AG20443 (cell line): ENCODE measurements at regions not wholly inside any gene's neighbourhood (a gene's known extent, or its start where the extent isn't known, plus 50 kb on each side); places are given as distances from the start of the nearest gene placed in this dataset.
"Not testable (repeated sequence)": the region's sequence is repeated elsewhere in the genome, so short reads cannot be mapped to it uniquely, and the experiment has no call there.

ENCODE experiments used
- DNase-seq: peaks from one replicate; pipeline ENCODE4 v3.0.0; 2012; ENCODE audit warnings: low spot score, mixed read lengths

DNA sequence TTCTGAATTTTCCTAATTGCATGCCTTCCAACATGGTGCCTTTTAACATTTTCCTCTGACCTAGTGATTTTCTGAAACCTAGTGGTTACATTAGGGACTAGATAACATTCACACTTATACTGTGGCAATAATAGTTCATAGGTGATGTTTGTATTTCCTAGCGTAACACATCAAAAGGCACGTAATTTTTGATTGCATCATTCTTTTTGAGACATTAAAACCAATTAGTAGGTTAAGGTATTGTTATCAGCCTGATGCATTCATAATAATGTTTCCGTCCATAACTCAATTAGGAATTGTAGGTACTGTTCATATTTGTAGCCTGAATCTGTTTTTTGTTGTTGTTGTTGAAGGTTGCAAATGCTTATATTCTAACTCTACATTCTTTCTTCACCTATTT is 192.4 kb downstream of the ANXA1 start:
- no peak for DNase-seq

- DNase-seq: no peak
These were observed 195.5 kb downstream of the ANXA1 start for GRCh38 chr9:73347123-73347522.

- DNase-seq: no peak
These were observed 196.1 kb downstream of the ANXA1 start for GRCh38 chr9:73347720-73348119.

- DNase-seq: no peak
These were observed 196.8 kb downstream of the ANXA1 start for GRCh38 chr9:73348471-73348870.

DNA sequence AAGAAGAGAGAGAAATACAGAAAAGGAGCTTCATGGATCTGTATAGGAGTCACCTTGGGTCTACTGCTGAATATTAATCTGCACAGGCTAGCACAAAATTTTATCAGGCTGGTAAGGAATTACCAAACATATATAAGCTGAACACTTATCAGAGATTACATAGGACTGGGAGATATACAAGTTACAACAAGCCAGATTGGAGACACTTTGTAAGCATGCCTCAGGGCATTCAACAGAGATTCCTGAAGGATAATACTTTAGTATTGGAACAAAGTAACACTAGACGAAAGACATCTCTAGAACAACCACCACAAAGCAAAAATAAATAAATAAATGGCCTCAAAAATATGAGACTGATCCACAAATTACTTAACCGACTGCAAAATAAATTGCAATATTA is 197.8 kb downstream of the ANXA1 start:
- DNase-seq: no peak

DNA sequence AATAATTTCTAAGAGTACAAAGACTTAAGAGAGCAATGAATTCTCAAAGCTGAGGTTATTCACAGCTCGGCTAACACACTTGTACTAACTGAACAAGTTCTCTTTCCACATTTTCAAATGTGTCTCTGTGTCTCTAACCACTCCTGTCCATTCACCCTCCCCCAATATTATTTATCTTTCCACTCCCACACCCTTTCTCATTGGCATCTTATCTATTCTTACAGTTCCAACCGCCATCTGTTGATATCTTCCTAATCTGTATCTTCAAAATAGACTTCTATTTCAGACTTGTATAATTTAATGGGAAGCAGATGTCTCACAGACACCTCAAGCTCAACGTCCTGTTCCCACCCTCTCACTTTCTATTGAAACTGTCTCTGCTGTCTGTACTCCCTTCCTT is 205.9 kb downstream of the ANXA1 start:
- DNase-seq: no peak

GRCh38 chr9:73370053-73370452 is 218.4 kb downstream of the ANXA1 start:
- DNase-seq: no peak

GRCh38 chr9:73371801-73372200 is 220.1 kb downstream of the ANXA1 start:
- DNase-seq: no peak

GRCh38 chr9:73380411-73380810 is 228.7 kb downstream of the ANXA1 start:
- DNase-seq: no peak

DNA sequence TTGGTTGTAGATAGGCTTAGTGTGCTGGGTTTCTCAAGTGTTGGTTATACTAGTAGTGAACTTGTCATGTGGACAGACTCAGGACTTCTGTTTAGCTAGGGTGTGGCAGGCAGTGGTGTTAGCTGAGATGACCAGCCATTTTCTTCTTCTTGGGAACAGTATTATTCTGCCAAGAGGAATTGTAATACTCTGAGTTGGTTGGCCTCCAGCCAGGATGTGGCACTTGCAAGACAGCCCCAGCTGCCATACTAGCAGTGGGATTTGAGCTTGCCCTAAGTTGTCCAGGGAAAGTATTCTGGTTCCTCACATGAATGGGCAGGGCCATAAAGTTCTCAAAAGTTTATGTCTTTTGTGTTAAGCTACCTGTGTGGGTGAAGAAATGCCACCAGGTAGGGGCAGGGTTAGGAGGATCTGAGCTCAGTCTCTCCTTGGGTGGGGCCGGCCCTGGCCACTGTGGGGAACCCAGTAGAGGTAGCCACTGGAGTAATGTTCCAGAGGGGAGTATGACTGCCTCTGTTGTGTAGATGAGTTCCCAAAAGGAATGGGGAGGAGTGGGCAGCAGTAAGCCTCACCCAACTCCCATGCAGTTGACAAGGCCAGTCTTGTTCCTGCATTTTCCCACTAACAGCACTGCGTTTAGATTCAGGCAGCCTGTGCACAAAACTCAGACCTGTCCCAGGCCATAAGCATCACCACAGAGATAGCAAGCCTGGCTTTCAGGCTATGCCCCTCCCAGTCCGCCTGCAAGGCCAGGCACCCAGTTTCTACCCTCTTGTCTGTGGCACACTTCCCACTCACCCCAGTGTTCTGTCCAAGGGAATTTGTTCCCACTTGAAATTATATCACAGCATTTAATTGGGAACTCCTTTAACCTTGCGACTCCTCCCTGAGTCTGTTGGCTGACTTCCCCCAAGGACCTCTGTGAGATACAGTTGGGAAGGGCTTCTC is 250.7 kb downstream of the ANXA1 start:
- no peak for DNase-seq

- DNase-seq: no peak
These were observed 259.8 kb downstream of the ANXA1 start for GRCh38 chr9:73411494-73411893.

DNA sequence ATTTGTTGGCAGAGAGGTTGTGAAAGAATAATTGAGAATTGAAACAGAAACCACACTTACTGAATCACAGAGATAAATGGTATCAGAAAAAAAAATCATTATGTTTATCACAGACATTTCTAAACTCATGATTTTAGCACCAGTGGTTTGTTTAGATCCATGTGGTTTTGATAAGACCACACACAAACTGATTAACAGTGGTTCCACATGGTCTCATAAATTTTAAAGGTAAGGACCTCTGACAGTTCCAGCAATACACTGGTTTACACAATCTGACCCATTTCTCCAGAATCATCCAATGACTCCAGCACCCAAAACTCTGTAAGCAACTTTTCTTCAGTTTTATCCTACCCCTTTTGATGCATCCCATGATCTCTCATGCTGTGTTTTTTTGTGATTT is 261.2 kb downstream of the ANXA1 start:
- DNase-seq: no peak

GRCh38 chr9:73423891-73424290 is 272.2 kb downstream of the ANXA1 start:
- DNase-seq: no peak

- no peak for DNase-seq
These were observed 274.6 kb downstream of the ANXA1 start for GRCh38 chr9:73426269-73426668.

- no peak for DNase-seq
These were observed 283.2 kb downstream of the ANXA1 start for GRCh38 chr9:73434826-73435225.

DNA sequence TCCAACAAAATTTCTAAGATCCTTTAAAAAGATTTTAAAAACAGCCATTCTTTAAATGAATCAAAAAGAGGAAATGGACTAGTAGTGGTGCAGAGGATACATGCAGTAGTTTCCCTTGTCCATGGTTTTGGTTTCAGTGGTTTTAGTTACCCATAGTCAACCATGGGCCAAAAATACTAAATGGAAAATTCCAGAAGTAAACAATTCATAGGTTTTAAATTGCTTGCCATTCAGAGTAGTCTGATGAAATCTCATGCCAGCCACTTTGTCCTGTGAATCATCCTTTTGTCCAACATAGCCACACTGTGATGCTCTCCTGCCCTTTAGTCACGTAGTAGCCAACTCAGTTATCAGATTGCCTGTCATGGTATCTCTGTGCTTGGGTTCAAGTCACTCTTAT is 286.1 kb downstream of the ANXA1 start:
- no peak for DNase-seq

GRCh38 chr9:73439839-73440238 is 288.2 kb downstream of the ANXA1 start:
- DNase-seq: not testable (repeated sequence)

- no peak for DNase-seq
These were observed 289.6 kb downstream of the ANXA1 start for GRCh38 chr9:73441223-73441622.

GRCh38 chr9:73441890-73442818 is 290.5 kb downstream of the ANXA1 start:
- DNase-seq: no peak

GRCh38 chr9:73444821-73445220 is 293.2 kb downstream of the ANXA1 start:
- no peak for DNase-seq

GRCh38 chr9:73445384-73445783 is 293.7 kb downstream of the ANXA1 start:
- DNase-seq: not testable (repeated sequence)

DNA sequence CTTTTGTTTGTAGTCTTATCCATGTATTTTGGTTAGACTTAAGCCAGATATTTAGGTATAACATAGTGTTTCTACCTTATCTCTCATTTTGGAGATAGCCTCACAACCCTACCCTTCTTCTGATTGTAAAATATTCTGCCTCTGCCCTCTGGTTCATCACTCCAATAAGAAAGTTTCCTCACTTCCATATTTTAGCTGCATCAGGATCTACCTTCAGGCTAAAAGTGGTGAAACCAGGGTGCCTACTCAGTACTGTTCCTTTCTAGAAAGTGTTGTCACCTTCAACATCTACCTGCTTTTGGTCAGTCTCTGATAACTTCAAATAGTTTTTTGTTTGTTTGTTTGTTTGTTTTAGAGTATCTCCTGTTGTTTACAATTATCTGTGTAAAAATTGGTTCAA is 294.6 kb downstream of the ANXA1 start:
- no peak for DNase-seq

DNA sequence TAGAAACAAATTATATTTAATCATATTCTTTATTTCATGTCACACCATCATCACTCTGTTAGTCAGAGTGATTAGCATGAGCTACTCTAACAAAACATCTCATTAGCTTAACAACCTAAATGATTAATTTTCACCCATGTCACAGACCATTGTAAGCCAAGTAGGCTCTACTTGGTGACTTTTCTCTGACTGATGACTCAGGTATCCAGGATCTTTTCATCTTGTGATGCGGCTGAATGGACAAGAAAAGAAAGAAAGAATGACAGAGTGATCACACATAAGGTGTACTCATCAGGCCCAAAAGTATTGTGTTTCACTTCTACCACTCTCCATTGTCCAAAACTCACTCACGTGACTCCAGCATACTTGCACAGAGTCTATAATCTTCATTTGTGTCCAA is 299.3 kb downstream of the ANXA1 start:
- DNase-seq: no peak
